ENCODE measurements at regions not wholly inside any gene's neighbourhood (a gene's known extent, or its start where the extent isn't known, plus 50 kb on each side); places are given as distances from the start of the nearest gene placed in this dataset.
A peak's percentile ranks its signal among the peaks of the same experiment; 100 is the strongest.
"Not testable (repeated sequence)": the region's sequence is repeated elsewhere in the genome, so short reads cannot be mapped to it uniquely, and the experiment has no call there.

DNA sequence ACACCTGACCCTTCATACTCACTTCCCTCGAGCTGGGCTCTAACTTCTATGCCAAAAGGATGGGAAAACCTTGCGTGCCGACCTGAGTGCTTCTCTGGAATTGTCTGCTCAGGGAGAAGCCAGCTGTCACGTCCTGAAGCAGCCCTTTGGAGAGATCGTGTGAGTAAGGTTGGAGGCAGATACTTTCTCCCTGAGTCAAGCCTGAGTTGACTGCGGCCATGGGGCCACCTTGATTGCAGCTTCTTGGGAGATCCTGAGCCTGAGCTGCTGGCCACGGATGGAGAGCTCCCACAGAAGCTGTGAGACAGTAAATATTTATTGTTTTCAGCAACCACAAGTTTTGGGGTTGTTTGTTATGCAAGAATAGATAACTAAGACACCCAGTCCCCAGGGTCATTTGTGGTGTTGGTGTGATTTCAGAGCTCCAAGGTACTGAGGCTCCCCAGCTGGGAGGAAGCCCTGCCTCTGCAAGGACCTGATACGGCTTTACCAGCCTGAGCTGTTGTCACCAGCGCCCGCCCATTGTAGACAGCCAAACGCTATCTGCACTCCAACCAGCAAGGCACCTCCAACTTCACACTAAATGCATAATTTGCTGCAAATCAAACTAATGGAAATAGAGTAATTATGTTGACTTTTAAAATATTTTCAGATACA is 531.6 kb downstream of the PTPRU start:
- no peak for DNase-seq

DNA sequence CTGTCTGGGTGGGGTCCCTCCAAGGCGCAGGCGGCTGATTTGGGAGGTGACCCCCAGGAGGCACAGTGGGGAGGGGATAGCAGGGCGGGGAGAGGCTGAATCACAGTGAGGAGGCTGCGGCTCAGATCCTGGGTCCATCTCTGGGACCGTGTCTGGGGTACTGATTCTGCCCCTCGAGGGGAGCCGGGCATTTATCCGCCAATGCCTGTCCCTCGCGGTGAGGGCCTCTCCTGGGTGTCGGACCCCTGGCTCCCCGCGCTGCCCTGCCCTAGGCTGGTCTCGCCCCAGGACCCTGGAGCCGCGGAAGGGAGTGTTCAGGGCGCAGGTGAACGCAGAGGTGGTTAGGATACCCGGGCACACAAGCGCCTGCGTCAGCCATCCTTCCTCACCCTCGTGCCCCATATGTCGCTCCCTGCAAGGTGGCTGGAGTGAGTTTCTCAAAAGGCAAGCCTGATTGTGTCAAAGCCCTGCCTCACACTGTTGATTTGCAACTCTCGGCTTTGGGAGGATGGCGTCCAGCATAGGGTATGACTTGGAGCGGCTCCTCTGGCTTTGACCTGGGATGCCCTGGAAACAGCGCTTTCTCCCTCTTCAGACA is 530.9 kb downstream of the PTPRU start:
- DNase-seq, result no peak

DNA sequence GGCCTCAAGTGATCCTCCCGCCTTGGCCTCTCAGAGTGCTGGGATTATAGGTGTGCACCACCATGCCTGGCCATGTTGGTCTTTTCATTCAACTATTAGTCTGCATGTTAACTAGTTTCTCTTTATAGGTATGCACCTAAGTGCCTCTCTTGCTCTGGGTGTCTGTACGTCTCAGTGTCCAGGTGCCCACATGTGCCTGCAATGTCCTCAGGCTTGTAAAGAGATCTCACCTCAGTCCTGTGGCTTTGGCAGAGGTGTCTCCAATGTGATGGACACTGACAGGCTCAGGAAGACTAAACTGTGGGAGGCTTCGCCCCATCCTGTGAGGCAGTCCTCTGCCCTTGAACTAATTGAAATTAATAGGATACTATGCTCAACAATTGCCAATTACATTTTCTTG is 526.3 kb downstream of the PTPRU start:
- DNase-seq, result no peak

DNA sequence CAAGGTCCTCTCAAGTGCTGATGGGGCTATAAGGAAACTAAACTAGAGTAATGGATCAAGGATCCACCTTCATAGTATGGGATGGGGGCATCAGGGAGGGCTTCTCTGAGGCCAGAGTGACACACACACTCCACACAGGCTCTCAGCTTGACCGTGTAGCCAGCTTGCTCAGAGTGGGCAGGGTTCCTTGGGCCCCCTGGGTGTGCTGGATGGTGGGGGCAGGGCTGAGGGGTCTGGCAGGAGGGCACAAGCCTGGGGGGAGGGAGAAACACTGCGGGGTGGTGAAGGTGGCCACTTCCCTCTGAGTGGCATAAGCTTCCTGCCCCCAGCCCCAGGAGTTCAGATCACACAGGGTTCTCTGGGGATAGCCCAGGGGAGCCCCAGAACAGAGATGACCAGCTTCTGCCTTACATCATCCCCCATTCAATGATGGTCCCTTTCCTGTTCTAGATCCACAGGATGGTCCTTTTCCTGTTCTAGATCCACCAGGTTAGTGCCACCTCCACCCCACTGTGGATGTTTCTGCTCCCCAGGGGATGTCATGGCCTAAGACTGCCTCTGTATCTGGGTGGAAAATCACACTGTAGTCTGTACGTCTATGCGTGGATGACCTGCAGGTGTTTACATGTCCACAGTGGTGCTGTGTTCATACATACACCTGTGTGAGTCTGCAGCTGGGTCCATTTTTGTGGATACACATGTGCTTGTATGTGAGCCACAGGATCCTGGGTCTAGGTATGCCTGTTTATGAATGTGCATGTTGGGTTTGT is 525.0 kb downstream of the PTPRU start:
- no peak for DNase-seq

DNA sequence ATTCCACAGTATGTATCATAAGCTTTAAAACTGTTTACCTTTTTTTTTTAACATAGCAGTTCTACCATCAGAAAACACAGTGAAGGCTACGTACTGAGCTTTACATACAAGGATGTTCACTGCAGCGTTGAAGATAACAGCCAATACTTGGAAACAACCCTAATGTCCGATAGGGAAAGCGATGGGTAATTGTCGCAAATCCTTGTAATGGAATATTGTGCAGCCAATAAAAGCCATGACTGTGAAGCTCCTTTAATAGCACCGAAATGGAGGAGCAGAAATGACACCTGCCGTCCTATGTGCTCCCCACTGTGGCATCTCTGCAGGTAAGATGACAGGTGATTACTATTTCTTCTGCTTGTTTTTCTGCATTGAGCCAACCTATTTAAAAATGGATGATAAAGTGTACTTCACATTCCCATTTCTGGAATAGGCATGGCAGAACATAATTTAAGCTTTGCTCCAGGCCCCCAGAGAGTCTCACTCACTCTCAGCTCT is 523.8 kb downstream of the PTPRU start:
- no peak for DNase-seq

DNA sequence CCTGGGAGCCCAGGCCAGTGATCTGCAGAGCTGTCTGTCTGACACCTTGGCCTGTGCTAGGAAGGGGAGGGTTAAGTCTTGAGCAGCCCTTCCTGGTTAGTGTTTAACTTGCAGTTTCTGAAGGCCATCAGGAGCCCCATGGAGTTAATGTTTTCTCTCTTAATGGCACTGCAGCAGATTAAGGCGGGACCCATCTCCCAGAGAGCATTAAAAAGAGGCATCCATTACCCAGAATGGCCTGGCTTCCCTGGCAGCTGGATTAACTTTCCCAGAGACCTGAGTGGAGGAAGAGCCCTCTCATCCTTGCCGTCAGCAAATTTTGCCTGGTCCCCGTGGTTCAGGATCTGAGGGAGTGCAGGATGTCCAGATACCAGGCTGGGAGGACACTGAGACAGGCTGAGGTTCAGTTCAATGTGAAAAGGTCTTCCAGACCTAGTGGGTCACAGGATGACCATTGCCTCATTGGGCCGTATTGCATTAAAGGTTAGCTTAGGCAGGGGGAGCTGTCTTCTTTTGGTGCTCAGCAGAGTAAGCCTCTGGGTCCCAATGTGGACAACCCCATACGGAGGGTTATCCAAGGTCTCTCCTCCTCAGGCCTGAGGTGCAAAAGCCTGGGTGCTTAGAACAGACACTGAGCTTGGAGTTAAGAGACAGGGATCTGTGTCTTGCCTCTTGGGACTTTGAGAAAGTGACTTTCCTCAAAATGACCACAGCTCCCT is 522.6 kb downstream of the PTPRU start:
- DNase-seq, result no peak

DNA sequence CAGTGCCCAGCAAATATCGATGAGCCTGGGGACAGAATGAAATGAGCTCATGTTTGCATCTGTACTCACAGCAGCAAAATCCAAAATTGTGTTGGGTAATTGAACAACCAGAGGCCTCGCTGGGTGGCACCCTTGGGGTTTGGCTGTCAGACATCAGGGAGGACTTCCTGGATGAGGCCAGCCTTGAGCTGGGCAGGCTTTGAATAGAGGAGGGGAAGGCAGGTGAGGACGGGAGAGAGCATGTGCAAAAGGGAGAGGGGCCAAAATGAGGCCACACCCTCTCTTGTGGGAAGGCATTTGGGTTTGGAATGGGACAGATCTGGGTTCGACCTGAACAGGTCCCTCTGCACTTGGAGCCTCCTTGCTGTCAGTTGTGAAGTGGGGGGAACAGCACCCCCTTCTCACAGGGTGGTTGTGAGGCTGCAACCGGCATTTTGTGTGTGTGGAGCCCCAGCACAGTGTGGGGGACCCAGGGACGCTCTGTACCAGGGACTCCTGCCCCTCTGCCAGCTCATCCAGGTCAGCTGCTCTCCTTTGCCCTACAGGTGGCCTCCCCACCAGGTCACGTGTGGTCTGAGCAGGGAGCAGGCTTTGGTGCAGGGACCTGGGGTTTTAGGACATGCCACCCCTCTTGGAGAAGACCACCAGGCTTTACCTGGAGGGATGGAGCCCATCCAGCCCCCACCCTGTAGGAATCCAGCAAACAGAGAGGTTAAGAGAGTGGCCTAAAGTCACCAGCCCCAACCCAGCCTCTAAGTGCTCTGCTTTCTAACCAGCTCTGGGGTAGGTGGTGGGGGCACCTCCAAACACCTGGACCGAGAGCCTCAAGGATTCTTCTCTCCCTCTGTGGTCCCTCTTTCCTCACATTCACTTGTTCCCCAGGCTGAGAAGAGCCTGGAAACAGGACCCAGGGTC is 521.8 kb downstream of the PTPRU start:
- DNase-seq, result no peak

DNA sequence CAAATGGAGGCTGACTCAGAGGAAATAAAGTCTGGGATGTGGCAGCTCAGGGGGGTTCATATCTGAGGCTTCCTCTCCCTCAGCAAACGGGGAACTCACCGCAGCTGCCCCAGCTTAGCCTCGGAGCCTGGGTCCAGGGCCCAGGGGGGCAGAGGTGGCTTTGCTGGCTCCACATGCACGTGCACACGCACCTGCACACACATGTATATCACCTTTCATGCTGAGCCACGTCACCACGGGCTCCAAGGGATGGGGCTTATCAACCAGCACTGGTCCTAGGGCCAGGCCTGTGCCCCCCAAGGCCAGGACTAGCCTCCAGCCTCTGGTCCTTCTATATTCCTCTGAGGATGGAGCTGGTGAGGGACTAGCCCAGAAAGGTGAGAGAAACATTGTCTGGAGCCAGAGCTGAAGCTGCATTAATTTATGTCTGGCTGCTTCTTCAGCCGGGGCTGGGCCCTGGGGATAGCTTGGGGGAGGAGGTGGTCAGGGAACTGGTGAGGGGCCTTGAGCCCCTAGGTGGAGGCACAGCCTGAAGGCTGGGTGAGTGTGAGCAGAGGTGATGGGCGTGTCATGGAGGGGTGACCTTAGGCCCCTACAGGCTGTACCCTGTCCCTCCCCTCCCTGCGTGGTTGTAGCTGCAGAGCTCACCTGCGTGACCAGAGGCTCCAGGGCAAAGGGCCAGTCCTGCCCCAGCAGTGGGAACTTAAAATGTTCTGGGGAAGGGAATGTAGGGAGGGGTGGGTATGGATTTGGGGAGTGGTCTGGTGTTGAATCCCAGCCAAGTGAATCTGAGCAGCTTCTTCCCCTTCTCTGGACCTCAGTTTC is 520.8 kb downstream of the PTPRU start:
- DNase-seq, result no peak

DNA sequence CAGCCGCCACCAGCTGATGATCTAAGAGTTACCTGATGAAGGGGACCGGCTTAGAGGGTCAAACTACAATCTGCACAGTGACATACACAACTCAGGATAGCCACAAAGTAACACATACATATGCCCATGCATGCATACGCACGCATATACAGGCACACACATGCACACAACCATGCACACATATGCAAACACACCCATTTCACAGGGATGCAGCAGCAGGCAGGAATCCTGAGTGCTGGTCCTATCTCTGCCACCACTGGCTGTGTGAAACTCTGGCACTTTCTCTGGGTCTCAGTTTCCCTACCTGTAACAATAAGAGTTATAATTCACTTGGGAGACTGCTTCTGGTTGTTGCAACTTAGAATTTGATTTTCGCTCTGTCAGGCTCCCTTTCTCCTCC is 520.2 kb downstream of the PTPRU start:
- no peak for DNase-seq

DNA sequence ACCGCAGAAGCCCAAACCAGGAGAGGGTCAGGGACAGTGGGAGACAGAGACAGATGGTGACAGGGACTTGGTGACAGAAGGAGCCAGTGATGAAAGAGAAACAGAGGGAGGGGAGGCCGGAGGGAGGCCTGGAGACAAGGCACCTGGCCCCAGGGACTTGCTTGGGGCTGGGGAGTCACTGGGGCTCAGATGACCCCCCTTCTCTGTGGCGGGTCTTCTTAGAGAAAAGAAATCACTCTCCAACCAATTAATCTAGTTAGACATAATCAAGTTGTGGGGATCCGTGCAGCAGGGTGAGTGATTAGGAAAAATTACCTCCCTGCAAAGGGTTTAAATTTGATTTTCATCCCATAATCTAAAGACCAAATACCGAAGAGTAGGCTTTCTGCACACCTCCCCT is 519.8 kb downstream of the PTPRU start:
- no peak for DNase-seq

DNA sequence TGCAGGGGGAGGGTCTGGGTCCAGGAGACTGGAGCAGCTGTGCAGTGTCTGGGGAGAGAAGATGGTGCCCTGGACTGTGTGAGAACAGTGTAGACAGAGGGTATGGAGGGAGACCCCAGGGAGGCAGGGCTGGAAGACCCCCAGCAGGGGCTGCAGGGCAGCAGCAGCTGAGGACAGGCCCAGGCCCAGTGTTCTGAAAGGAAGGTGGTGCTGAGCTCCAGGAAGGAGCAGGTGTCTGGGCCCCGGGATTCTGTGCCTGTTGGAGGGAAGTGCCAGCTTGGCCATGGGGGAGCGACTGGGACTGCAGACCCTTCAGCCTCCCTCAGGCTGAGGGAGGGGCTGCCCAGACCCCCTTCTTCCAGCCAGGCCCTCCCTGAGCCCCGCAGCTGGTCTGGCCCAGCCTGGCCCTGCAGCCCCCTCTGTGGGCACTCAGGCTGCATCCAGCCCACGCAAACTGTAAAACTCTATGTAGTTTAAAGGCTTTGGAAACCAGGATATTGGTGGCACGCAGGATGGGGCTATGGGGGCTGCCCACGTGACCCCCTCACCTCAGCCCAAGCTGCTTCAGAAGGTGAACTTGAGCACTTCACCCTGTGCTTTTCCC is 519.2 kb downstream of the PTPRU start:
- not testable (repeated sequence) for DNase-seq

DNA sequence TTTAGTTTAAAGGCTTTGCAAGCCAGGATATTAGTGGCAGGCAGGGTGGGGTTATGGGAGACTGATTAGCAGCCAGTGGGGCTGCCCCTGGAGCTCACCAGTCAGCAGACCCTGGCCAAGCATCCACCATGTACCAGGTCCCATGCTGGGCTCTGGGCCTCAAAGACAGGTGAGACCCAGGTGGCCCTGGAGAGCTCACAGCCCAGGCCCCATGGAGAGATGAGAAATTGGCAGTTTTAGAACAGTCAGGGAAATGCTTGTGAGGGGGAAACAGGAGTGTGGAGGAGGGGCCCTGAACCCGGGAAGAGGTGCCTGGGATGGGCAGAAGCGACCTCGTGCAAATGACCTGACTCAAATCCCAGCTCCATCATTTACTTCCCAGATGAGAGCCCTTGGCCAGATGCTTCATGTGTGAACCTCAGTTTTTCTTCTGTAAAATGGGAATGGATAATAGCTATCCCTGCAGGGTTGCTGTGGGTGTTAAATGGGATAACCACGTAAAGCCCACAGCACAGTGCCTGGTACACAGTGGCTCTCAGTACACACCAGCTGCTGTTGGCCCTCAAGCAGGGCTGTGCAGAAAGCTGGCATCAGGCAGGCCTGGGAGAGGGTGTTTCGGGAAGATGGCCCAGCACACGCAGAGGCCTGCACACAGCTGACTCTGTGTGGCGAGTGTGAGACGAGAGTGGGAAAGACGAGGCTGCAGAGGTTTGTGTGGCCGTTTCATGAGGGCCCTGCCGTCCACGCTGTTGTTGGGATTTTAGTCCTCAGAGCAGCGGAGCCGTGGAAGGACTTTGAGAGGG is 518.5 kb downstream of the PTPRU start:
- no peak for DNase-seq

DNA sequence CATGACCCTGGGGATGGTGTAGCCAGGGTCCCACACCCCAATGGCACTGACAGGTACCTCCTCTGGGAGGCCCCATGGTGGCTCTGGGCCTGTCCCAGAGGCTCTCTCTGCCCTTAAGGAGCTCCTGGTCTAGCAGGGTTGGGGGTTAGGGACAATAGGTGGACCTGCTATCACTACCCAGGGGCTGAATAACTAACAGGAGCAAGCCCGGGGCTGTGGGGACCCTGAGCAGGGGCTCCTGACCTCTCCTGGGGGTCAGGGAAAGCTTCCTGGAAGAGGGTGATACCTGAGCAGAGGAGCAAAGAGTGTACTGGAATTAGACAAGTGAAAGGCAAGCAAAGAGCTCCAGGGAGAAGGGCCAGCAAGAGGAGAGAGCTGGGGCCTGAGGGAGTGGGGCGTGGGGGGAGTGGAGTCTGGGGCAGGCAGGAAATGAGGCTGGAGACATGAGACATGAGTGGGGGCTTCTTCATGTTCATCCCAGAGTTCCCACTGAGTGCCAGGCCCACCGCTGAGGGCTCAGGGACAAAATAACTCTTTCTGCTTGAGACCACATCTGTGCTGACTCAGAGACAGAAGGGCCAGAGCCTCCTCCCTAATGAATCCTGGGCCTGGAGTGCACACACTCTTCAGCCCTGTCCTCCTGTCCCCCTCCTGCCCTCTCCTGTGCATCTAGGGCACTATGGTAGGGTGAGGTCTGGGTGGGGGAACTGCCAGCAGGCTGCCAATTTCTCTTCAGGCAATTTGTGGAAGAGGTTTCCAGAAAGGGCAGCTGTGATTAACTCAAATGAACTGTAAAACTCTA is 517.6 kb downstream of the PTPRU start:
- DNase-seq, result no peak

DNA sequence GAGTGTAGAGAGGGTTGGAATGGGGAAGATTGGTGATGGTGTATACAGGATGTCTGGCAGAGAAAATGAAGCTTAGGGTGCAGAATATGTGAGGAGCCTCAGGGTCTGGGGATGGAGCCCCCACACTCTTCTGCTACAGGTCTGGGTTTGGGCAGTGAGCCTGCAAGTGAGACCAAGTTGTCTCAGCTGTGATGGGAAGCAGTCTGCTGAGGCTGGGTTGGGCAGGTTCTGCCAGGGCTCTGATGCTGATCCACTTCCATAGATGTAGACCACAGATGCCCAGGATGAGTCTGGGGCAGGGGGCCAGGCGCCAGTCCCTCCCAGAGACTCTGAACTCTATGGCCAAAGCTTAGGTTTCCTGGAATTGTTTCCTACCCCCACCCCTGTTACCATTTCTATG is 516.9 kb downstream of the PTPRU start:
- DNase-seq, result no peak

DNA sequence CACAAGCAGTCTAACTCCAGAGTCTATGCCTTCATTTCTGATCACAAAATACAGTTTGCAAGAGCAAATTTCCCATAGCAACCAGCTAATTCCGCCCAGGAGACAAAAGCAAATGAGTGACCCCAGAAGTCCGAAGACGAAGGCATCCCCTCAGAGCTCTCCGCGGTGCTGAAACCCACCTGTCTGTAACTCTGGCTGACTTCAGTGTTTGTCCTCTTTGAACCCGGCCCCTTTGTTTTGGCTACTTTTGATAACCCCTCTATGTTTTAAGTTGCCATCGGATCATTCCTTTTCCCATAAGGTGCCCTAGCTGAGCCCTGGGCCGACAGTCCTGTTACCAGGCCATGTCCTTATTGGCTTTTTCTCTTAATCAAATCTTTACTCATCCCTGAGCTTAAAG is 515.8 kb downstream of the PTPRU start:
- DNase-seq, result peak; percentile 8

DNA sequence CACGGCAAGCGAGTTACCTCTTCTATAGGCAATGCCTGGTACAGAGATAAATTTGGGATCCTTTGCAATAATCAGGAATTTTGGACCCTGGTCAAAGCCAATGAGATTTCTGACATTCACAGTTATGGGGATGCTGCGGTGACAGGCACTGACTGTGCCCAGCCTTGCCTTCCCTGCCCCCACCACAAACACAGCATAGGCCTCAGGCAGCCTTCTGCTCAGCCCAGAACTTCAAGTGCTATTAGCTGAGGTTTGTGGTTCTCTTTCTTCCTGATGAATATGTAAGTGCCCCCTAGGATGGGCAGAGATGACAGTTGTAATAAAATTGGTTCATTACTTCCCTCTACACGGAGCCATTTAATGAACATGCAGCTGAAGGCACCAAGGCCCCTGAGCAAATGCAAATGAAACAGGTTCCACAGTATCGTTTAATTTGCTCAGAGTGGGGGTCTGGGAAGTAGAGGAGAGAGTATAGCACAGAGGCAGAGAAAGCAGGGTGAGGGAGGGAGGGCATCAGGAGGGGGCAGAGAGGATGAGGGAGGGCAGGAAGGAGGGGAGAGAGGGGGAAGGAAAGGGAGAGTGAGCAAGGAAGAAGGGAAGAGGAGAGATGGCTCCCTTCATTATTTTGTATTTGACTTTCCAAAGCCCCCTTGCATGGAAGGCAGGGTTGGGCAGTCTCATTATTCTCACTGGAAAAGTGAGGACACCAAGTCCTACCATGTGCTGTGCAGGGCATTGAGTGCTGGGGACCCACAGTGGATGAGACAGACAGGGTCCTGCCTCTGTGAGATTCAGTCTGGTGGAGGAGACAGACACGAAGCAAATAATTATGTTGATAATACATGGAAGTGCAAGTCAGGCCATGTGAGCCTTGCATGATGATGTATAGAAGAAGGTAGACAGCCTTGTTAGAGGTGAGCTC is 513.0 kb downstream of the PTPRU start:
- DNase-seq, result no peak

DNA sequence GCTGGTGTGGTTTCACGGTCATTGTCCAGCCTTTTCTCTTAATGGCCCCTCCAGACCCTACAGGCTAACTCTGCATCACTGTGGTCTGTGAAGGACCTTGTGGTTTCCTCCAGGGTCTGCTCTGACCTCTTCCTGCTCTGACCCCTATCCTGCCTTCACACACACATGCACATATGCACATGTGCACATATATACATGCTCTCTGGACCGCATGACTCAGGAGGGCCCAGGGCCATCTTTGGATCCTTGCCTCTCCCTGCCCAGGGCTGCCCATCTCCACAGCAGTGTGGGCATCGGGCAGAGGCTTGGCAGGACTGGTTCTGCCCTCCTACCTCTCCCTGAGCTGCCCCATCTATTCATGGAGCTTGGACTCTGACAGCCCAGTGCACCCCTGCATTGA is 510.9 kb downstream of the PTPRU start:
- no peak for DNase-seq

DNA sequence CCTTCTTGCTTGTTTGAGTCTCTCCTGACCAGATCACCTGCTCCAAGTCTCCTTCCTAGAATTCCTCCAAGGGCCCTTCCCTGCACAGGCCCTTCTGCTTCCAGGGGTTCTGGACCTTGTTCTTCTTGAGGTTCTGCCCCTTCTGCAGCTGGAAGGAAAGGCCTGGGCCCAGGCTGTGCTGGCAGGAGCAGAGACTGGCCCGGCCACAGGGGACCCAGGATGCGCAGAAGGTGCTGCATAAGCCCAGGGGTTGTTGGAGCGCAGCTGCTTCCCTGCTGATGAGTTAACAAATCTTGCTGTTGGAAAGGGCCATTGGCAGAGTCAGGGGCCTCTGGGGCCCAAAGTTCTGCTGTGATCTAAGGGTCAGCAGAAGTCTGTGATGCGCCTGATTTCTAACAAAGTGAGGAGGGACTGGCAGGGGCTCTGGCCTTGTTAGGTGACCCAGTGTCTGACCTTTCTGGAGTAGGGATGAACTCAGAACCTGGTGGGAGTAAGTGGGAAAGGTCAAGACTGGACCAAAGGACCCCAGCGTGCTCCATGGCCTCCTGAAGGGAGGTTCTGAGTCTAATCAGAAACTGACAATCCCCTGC is 509.8 kb downstream of the PTPRU start:
- DNase-seq, result no peak
